ENCODE measurements at regions not wholly inside any gene's neighbourhood (a gene's known extent, or its start where the extent isn't known, plus 50 kb on each side); places are given as distances from the start of the nearest gene placed in this dataset.

DNA sequence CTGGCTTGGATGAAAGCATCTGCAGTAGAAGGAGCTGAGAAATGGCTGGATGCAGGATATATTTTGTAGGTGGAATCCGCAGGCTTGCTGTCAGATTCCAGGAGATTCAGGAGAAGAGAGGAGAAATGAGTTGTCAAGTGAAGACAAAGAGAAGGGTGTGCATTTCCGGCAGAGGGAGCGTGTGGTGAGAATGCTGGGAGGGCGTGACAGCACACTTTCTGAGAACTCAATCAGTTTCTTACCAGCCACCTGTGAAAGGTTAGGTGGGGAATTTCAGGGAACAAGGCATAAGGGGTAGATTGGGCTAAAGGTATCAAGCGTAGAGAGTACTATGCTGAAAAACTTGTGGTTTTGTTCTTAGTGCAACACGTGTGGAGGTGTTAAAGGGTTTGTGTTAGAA is 199.3 kb upstream of the ANKH start (continued):
- TF ChIP-seq MEF2A (IDR thresholded peaks at IDR 0.05; ENCODE audit: insufficient read depth, low read depth, low read length), result no peak

DNA sequence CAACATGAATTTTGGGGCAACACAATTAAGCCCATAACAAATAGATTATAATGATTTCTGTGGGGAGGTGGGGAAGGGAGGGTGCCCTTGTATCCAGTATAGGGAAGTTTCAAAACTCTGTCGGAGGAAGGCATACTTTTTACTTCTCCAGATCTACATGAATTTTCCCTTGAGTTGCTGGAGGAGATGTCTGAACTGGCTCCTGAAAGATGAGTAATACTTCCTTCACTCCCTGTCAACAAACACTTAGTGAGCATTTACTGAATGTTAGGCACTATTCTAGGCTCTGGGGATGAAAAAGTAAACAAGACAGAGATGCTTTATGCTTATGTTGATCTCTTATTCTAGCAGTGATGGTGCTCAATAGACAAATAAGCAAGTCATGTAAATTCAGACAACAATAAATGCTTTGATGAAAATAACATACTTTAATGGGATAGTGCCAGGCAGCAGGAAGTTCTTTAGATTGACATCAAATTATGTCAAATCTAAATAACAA is 197.9 kb upstream of the ANKH start:
- in situ Hi-C loops (cut with MboI), result no loop called here

More for the DNA sequence above, 197.9 kb upstream of the ANKH start:
- no peaks in the 10 kb centered on the region for H3K4me1 ChIP-seq (ENCODE audit: control insufficient read depth, insufficient read depth, low read length)
- no peaks in the 10 kb centered on the region for H3K9me3 ChIP-seq (replicated peaks; ENCODE audit: control insufficient read depth, insufficient read depth, low read length)
- H3K27ac ChIP-seq (ENCODE audit: control insufficient read depth, insufficient read depth), result no peak overlapping the region
- TF ChIP-seq, protein P1, sequence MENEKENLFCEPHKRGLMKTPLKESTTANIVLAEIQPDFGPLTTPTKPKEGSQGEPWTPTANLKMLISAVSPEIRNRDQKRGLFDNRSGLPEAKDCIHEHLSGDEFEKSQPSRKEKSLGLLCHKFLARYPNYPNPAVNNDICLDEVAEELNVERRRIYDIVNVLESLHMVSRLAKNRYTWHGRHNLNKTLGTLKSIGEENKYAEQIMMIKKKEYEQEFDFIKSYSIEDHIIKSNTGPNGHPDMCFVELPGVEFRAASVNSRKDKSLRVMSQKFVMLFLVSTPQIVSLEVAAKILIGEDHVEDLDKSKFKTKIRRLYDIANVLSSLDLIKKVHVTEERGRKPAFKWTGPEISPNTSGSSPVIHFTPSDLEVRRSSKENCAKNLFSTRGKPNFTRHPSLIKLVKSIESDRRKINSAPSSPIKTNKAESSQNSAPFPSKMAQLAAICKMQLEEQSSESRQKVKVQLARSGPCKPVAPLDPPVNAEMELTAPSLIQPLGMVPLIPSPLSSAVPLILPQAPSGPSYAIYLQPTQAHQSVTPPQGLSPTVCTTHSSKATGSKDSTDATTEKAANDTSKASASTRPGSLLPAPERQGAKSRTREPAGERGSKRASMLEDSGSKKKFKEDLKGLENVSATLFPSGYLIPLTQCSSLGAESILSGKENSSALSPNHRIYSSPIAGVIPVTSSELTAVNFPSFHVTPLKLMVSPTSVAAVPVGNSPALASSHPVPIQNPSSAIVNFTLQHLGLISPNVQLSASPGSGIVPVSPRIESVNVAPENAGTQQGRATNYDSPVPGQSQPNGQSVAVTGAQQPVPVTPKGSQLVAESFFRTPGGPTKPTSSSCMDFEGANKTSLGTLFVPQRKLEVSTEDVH (IDR thresholded peaks at IDR 0.05; ENCODE audit: low read depth, partially characterized antibody), result no peak
- TF ChIP-seq POLR2AphosphoS2 (IDR thresholded peaks at IDR 0.05; ENCODE audit: low read depth, low read length) (no peak), PAX8 (IDR thresholded peaks at IDR 0.05) (no peak), CEBPB (IDR thresholded peaks at IDR 0.05; ENCODE audit: borderline replicate concordance in 1 of 2, low read depth in 2 of 2, low read length in 2 of 2) (no peak), RELA (IDR thresholded peaks at IDR 0.05; ENCODE audit: borderline replicate concordance, partially characterized antibody) (no peak), RAD51 (IDR thresholded peaks at IDR 0.05) (no peak), ATF7 (IDR thresholded peaks at IDR 0.05; ENCODE audit: low read depth) (no peak)
- TF ChIP-seq, protein P2, sequence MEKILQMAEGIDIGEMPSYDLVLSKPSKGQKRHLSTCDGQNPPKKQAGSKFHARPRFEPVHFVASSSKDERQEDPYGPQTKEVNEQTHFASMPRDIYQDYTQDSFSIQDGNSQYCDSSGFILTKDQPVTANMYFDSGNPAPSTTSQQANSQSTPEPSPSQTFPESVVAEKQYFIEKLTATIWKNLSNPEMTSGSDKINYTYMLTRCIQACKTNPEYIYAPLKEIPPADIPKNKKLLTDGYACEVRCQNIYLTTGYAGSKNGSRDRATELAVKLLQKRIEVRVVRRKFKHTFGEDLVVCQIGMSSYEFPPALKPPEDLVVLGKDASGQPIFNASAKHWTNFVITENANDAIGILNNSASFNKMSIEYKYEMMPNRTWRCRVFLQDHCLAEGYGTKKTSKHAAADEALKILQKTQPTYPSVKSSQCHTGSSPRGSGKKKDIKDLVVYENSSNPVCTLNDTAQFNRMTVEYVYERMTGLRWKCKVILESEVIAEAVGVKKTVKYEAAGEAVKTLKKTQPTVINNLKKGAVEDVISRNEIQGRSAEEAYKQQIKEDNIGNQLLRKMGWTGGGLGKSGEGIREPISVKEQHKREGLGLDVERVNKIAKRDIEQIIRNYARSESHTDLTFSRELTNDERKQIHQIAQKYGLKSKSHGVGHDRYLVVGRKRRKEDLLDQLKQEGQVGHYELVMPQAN (conservative IDR thresholded peaks at IDR 0.05), result no peak
- WGBS (ENCODE audit: insufficient coverage, insufficient replicate concordance, low lambda C conversion rate, missing lambda C conversion rate), result 52% methylated on average over 1 of the region's 1 CpG
- H3K79me2 ChIP-seq (ENCODE audit: control insufficient read depth, insufficient read depth, low read length), result no peaks in the 10 kb centered on the region
- FAIRE-seq (no peak), DNase-seq (ENCODE audit: low read depth, low spot score) (no peak), ATAC-seq (no peak)
- H3K9ac ChIP-seq (ENCODE audit: control insufficient read depth, insufficient read depth, low read length), result no peak overlapping the region
- H3K27me3 ChIP-seq (replicated peaks in 1 of 2; ENCODE audit: control insufficient read depth in 2 of 2, insufficient read depth in 2 of 2, low read length in 1 of 2), result no peaks in the 10 kb centered on the region
- ChIA-PET SMC1A (ENCODE audit: uncharacterized antibody, unreplicated experiment) (no interaction called here), CTCF (no interaction called here), POLR2A (no interaction called here), RAD21 (ENCODE audit: unreplicated experiment) (no interaction called here)
- H3K4me3 ChIP-seq, result no peak overlapping the region
- H2AFZ ChIP-seq (ENCODE audit: control insufficient read depth, low read depth, low read length), result no peak overlapping the region
- H4K20me1 ChIP-seq (ENCODE audit: control insufficient read depth, insufficient read depth), result no peaks in the 10 kb centered on the region
- no TSS peak for BruUV-seq (replicated peaks)
- no peak overlapping the region for H3K4me2 ChIP-seq (ENCODE audit: control insufficient read depth, insufficient read depth)
- H3K36me3 ChIP-seq (ENCODE audit: control insufficient read depth in 2 of 2, insufficient read depth in 2 of 2, low read length in 1 of 2), result no peaks in the 10 kb centered on the region
- intact Hi-C loops (cut with micrococcal nuclease; ENCODE audit: unreplicated experiment), result no loop called here
